Ureter (tissue), 1 donor: ENCODE measurements at regions not wholly inside any gene's neighbourhood (a gene's known extent, or its start where the extent isn't known, plus 50 kb on each side); places are given as distances from the start of the nearest gene placed in this dataset.

ENCODE experiments used
- DNase-seq: peaks from one replicate; pipeline ENCODE4 v3.0.0-alpha.2; 2020; ENCODE audit warnings: low spot score
- donor health status: DM: yes; HTN: yes; CAD: no.

DNA sequence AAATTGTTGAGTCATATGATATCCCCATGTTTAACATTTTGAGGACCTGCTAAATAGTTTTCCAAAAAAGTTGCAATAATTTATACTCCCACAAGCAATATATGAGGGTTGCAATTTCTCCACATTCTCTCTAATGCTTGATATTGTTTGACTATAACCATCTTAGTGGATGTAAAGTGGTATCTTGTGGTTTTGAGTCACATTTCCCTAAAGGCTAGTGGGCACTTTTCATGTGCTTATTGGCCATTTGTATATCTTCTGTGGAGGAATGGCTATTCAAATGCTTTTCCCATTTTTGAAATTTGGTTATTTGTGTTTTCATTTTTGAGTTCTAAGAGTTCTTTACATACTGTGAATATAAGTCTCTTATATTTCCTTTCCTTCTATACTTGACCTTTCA, 82.7 kb downstream of the SCG2 start:
- DNase-seq, result no peak

DNA sequence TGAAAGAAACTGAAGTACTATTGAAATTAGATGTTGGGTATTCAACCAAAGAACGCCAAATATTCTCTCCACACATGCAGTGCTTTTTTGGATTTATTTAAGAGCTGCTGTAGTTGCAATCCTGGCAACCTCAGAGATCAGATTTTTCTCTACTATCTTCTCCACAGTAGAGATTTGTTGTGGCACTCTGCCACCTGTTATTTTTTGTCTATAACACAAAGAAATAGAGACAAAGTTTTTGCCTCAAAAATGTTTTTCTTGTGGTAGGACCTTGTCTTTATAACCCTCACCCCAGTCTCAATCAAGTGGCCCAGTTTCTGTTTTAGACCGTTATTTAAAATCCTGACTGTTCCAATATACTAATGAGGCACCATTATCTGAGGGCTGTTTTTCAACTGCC, 79.4 kb downstream of the SCG2 start:
- no peak for DNase-seq

DNA sequence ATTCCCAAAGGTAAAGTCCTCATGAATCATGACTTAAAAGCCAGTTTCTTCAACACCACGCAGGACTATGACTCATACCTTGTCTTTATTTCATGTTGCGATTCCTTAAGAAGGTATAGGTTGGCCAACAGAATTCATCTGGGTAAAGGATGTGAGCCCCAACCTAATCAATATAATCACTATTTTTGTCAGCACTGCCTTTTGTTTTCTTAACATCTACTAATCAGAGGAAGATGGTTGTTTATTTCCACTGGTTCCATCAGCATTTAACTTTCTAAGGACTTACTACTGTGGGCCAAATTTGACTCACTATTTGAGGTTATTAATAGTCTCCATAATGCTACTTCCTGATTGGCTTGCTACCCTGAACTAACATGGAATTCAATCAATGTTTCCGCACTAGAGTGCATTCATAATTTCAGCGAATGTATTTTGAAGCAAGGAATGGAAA, 78.6 kb downstream of the SCG2 start:
- no peak for DNase-seq

DNA sequence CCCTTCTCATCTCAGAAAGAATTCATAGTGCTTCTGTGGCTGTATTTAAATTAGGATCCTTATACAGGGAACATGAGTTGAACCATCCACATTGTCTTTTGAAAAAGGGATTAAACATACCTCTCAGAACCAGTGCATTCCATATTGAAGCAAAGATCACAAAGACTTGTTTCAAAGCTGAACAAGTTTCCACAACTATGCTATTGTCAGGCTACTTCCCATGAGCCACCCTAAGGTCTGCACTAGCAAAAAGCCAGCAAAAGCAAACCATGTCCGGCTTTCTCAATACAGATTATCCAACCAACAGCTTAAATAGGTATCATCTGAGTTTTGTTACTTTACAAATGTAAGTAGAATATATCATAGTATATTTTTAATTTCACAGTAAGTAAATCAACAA, 78.1 kb downstream of the SCG2 start:
- no peak for DNase-seq

DNA sequence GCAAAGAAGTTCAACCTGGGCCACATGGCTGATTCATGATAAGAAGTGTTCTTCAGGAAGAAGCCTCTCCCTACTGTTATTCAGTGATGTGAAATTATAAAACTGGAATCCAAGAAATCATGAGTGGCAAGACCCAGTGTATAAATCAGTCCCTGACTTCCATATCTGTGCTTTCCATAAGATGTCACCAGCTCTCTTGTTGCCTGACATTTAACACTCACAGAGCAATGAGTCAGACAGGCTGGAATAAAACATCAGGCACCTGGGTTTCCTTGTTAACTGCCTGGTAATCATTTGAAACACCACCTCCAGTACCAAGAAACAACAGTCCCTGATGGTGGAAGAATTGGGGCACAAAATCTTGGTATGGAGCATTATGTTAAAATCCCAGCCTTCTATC, 76.1 kb downstream of the SCG2 start:
- DNase-seq, result no peak

DNA sequence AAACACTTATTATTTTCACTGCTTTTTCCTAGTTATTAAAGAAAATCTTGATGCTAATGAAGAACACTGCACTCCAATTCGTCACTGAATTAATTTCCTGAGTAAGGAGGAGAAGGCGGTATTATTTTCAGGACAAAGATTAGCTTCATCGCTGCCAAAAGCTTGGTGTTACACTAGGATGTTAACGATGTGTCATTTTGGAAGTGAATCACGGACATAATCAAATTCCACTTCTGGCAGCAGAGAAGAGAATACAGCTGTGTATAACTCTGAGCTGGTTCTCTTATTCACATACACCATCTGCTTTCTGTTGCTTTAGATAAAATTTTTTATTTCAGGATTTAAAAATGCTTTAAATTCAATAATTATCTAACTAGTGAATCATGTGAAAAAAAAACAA, 74.1 kb downstream of the SCG2 start:
- DNase-seq, result no peak

DNA sequence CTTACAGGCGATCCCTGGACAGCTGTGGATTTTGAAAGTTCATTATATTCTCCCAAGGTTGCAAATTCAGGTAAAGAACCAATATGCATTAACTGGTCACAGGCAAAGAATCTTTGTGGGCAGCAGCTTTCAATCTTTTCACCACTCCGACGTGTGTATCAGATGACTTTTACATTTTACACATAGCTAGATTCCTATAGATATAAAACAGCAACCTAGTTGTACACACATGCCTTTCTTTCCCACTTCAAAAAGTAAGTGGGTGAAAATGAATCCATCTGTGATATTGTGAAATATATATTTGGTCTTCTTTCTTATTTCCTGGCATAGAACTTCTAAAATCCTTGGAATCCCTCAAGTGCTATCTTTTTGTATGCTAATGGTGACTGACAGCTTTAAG, 72.5 kb downstream of the SCG2 start:
- no peak for DNase-seq

DNA sequence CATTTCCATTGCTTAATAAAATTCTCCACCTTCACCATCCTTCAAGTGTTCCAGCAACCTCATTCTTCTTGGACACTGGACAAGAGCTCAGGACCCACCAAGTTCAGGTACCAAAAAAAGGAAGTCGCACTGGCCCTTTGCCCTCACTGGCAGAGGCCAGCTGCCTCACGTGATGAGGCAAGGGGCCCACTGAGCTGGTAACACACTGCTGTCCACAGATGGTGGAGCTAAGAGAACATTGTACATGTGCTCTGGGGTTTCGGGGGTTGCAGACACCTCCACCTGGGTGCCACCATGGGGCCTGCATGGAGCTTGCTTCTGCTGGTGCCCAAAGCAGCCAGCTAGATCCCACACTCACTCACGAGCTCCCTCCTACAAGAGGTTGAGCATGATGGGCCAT, 71.3 kb downstream of the SCG2 start:
- DNase-seq, result no peak

DNA sequence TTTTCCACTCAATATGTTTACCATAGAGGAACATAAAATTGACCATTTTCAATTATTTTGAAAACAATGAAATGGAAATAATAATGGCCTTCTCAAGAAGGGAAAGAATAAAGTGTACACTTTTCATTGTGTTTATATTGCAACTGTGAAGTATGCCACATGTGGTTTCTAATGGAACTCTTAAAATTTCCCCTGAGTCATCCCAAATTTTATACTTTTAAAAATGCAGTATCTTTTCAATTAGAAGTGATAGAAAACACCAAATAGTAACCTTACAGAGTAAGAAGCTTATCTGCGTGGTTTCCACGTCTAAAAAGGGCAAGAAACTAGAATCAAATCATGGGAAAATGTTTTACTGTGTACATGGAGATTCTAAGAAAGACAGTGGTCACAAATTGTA, 70.0 kb downstream of the SCG2 start:
- no peak for DNase-seq

DNA sequence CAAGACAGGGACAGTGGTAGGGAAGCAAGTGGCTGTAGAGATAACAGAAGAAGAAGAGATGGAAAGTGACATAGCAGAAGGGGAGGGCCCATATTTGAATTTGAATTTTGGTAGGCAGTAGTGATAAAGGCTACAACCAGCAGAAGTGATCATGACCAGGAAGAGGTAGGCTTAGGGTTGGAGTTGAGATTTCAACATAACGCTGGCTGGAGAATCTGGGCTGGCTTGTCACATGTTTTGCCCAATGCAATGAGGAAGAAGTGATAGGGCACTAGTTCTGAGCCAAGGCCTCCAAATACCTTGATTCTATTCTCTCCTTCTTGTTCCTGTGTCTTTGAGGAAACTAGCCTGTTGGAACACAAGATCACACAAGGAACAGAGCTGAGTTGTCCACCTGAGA, 69.4 kb downstream of the SCG2 start:
- DNase-seq, result no peak

DNA sequence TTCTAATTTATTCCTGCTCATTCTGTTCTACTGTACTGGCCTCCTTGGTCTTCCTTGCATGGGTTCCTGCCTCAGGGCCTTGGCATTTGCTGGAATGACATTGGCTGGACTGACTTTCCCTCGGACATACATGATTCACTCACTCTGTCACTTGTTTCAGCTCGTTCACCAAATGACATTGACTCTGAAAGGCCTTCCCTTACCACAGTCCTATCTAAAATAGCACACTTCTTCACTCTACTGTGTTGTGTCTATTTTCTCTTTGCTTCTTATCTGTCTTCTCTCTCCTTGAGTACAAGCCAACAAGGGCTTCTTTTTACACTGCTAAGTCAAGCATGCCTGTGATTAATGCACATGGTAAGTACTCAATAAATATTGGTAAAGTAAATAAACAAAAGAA, 65.6 kb downstream of the SCG2 start:
- no peak for DNase-seq

DNA sequence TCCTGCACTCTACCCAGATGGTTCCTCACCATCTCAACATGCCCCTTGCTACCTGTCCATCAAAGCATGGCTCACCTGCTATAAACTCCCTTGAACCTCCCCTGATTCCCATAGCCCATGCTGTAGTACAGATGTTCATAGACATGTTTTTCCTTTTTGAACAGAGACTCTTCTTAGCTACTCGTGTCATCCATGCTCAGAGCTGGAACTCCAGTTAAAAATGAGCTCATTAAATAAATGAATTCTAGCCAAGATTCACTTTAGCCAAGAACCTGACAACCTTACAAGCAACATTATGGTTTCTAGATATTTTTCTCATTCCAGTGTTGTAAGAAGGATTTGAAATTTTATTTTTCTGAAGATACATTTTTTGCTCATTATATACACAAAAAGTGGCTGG, 65.0 kb downstream of the SCG2 start:
- no peak for DNase-seq

DNA sequence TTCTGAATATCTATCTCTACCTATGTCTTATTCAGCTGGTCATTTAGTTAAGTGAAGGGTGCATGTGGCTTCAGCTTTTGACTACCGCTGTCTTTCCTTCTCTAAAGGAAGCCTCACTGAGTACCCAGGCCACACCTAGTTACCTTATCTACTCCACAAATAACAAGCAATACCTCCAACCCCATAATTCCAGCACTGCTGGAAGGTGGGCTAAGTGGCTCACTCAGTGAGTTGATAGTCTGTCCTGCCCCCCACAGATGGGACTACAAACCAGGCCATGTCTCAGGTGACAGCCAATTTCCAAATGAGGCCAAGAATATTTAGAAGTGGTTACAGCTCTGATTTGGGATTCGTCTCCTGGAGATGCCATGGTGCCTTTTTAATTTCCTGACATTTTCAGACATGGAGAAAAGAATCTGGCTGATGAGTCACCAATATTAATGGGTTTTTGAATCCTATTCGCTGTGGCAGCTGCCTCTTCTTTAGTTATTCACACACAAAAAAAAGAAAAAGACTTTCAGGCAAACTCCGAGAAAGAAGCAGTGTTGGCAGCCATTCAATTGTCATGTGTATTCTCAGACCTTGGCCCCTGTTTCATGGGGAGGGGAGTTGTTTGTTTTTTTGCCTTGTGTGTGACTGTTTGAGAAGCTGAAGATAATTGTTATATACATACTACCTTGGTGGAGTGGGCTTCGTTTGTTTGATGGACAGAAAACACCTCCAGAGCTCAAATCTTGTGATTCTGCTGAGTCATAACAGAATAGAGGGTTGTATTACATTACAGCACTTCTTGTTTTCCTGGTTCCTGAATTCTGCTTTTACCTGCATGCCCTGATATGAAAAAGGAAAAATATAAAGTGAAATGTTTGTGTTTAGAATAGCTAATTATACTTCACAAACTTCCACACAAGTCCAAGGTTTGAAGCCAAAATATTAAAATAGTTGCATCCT, 64.2 kb downstream of the SCG2 start:
- no peak for DNase-seq

DNA sequence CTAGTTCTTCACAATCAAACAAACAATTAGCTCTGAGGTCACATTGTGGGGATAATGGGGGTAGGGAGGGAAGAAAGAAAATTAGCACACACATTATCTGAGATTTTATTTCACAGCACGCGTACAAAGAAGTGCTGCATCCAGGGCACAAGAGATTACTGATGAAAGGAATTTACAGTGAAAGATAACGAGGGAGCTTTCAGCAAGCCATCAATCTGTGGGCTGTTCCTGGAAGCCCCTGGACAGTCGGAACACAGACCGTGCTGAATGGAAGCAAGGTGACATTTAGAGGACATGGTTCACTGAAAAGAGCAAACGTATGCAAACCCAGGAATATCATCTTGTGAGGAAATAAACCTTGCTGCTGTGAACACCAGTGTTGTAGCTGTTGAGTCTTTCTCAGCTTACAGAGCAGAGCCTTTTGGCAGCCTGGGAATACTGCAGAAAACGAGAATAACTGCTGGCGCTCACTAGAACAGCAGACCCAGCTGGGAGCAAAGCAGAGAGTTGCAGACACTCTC, 63.2 kb downstream of the SCG2 start:
- DNase-seq, result no peak

DNA sequence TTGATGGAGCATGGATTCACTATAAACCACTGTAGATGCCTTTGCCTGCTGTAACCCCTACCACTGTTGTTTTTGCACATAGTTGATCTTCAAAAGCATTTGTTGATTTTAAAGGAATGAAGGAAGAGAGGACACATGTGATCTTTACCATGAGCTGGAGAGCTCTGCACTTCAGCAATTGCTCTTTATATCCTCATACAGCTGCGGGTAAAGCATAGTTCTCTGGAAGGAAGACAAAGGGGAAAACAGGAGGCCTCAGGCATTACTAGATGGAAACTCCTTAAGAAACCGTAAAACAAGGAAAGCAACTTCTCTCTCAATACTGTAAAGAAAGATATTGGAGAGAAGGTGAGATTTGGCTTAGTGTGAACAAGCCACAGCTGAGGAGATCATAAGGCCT, 60.6 kb downstream of the SCG2 start:
- DNase-seq, result no peak

DNA sequence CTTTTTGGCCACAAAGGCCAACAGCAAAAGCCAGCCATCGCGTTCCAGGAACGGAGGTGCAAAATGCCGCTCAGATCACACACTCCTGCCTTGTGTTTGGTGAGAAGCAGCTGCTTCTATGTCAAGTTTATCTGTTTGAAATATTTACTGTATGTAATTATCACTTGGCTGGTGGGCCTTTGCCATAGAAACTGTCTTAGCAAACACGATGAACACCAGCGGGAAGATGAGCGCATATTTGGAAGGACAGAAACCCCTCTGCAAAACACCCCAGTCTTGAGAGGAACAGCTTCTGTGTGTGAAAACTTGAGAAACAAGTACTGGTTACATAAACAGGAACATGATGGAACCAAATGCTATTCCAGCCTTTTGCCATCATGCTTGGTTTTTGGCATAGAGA, 59.7 kb downstream of the SCG2 start:
- DNase-seq, result no peak

DNA sequence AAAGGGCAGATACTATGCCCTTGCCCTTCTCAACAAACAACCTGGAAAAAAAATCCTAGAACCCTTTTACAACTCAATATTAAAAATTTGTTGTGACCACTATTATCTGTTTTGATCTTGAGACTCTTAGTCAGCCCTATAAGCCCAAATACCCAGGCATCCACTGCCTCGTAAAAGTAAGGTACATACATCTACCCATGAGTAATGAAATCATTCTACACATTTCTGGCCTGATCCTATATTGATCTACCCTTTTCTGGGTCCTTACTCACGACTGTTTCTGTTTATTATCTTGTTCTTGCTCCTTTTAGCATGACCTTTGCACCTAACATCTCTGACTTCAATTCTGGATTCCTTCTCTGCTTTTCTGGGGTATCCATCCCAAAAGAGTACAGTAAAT, 56.8 kb downstream of the SCG2 start:
- DNase-seq, result no peak

DNA sequence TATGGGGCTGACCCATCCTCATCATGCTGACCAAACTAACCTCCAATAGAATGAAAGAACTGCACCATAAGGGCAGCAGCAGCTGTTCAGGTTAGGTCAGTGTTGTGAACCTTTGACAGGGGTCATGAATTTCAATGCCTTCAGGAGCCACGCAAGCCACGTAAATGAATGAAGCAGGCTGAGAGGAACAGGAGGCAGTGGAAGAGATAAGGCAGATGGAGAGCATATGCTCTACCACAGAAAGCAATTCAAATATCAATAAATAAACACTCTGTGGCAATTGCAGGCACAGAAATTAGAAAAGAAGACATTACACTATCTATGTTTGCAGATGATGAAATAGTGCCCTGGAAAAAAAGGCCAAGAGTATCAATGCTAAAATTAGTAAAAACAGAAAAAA, 56.3 kb downstream of the SCG2 start:
- no peak for DNase-seq
